Renal cortex interstitium (tissue), 11 donors: ENCODE measurements at regions not wholly inside any gene's neighbourhood (a gene's known extent, or its start where the extent isn't known, plus 50 kb on each side); places are given as distances from the start of the nearest gene placed in this dataset.

Experiments
- DNase-seq, 11 donors: peaks; one replicate each; pipeline ENCODE4 v3.0.0-alpha.2; 2013; ENCODE audit warnings: low read depth in 9 of 11, low spot score in 4 of 11; ENCODE audit errors: extremely low read depth in 1 of 11

DNA sequence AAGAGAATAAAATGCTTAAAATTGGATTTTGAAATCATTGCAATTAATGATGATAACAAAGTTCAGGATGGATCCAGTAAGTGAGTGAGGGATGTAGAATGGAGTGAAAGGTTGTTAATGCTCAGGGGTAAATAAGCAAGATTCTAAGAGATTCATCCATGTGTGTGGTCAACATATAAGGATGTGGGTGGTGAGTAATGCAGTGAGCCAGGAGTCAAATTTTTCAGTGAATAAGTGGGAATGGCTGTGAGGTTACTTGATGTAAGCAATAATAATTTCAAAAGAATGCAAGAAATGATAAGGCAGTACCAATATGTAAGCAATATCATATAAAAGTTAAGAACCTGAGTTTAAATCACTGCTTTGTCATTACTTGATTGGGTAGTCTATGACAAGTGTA is 207.5 kb upstream of the ADGRB3 start:
- no peak for DNase-seq

DNA sequence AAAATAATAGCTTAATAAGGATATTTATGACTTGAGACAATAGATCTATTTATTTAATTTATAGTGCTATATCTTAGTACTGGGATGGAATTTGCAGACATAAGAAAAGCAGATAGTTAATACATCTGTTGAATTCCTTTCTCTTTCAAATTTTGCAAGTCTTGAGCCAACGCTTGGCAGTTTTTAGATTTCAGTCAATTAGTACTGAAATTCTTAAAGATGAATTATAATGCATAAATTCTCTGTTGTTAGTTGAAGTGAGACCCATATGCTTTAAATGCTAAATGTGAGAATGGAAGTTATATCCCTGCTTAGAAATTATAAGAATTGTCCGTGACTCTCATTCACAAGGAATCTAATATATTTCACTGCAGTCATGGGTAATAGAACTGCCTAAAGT is 225.1 kb upstream of the ADGRB3 start:
- DNase-seq: no peak

DNA sequence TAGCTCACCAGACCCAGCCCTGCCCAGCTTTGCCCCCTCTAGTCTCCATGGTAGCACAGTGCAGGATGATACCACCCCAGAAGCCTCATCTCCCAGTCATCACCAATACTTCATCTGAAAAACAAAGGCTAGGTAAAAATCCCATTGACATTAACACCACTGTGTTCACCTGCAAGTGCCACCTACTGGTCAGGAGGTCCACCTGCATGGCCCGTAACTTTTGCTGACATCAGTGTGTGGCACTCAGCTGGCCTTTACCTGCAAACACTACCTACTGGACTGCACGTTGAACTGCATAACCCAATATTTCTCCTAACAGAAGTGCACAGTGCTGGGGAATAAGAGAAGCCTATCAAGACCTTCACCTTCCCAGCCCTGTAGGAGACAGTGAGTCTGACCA is 234.7 kb upstream of the ADGRB3 start:
- DNase-seq: no peak

DNA sequence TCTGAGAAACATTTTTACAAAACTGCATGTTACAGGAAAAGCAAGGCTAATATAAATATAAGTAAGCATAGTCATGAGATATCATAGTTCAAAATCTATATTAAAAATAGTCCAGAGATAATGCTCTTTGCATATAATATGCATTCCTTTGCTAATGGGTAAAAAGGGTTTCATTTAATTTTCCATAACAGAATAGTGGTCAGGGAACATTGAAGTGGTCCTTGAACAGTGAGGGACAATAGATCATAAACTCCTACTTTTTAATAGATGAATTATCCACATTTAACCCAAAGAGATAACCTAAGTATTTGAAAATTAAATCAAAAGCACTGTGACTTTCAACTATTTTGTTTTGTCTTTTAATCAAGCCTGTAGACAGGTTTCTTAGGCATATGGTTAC is 243.1 kb upstream of the ADGRB3 start:
- DNase-seq: no peak

DNA sequence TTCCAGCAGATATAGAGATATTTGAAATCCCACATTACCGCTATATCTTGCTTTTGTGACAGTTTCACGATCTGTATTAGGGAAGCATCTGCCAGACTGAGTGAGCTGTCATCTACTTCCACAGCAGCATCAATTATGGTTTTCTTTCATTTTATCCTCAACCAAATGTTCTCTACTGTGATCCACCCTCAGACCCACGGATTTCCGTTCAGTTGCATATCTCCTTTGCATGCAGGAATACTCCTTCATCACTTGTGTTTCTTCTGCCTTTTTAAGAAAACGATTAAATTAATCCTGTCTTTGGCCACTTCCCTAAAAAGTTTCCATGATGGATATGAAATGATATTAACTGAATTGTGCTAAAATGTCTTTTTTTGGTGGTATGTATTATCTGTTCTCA is 262.1 kb upstream of the ADGRB3 start:
- DNase-seq: no peak

DNA sequence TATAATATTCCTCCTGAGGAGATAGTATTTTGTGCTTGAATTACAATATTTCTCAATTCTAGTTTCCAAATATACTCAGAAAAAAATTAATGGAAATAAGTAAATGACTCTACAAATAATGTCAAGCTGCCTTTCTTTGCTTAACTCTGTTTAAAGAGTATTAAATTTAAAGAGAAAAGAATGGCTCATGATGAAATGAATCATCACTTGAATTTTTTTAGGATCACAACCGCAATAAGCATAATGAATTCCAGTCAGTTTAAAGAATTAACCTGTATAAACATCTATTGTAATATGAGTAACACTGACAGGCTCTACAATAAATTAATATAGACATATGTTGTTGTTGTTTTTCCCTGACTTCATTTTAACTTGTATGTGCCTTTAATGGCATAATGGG is 266.2 kb upstream of the ADGRB3 start:
- no peak for DNase-seq

DNA sequence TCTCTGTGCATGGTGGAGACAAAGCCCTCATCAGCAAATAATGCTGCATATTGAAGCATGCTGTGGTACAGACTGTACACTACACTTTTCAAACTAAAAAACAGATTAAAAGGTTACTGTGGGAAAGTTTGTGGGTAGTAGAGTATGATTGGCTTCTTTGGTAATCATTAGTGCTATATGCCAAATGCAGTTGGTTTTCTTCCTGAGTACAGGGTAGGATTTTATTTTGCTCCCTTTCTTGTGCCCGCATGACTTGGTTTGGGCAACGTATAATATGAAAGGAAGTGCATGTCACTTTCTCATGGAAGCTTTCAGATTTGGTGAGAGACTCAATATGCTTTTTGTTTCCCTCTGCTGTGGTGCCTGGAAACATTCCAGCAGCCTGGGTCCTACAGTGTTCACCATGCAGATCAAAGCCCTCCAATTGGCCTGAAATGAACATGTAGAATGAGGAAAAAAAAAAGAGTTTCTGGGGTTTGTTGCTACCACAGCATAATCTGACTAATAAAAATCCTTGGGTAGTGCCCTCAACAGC is 270.7 kb upstream of the ADGRB3 start:
- DNase-seq: no peak

DNA sequence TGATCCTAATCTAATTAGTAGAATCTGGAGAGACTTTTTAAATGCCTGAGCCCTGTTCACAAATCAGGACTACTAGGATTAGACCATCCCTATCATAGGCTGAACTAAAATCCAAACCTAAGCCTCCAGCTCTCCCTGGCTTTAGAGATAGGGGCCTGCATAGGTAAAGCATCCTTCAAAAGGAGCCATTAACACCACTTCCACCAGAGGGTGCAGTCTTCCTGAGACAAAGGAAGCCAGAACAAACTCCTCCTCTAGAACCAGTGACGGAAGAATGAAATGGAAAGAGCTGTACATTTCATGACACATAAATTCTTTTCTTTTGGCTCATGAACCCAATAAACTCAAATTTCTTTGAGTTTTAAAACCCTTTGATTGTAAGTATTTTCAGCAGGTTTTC is 291.2 kb upstream of the ADGRB3 start:
- peak in 5 of 11 donors; percentile 1 to 18 (median 5) for DNase-seq

DNA sequence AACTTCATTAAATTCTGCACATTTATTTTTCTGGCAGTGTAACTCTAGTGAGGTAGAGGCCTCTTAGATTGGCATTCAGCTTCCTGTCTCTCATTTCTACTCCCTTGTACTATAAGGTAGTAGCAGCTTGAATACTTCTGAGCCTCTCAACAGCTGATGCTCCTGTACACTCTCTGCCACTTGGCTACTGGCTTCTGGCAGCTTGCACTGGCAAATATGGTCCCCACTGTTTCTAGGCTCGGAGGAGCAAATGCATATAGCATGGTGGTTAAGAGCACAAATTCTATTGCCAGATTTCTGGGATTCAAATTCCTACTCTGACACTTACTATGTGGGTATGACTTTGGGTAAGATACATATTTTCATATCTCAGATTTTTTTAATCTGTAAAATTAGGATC is 292.8 kb upstream of the ADGRB3 start:
- no peak for DNase-seq

DNA sequence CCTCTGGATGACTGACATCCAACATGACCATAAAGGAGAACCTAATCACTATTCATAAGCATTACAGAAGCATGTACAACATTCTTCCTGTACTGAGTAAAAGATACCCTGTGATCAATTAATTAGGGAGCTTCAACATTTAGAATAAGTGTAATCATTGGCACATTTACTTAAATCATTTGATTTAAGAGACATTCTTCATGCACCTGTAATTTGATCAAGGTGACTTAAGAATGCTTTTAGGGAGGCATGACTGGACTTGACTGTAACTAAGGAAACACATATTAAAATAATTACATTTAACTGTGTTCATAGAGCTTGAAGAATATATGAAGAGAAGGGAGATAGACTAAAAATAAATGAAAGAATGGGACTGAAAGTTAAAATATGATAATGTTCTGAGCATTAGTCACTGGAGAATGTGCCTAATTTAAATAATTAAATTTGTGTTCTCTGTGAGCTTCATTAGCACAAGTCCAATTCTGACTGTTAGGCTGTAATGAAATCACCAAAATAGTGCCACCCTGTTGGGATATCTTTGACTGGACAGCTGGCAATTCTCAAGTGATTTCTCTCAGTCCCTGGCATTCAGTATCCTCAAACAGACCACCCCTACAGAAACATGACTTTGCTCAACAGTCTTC is 295.5 kb upstream of the ADGRB3 start:
- DNase-seq: no peak

DNA sequence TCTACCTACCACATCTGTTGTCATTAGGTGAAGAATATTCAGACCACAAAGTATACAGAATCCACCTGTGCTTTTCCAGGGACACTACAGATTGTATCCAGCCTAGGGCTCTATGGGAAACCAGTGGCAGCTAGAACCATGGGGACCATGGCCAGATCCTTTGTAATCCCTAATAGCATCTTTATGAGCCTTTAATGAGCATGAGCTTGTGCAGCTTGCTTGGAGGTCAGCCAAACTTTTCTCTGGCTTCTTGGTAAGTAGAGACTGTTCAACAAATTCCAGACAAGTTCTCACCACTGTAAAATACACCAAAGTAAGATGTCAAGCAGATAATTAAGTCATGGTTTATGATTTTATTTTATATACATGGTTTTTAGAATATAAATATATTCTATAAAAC is 301.6 kb upstream of the ADGRB3 start:
- DNase-seq: peak in 3 of 11 donors; percentile 5 to 6 (median 5)

DNA sequence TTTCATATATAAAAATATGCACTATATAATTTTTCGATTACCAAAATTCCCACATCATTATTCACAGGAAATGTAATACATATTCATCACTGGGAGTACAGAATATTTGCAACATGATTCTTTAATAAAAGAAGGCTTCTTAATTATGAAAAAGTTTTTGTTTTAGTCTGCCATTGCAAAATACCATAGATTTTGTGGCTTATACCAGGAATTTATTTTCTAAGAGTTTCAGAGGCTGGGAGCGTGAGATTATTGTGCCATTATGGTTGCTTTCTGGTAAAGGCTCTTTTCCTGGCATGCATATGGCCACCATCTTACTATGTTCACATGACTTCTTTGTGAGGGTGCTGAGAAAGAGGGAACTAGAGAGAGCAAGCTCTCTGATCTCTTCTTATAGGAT is 306.9 kb upstream of the ADGRB3 start:
- DNase-seq: no peak

DNA sequence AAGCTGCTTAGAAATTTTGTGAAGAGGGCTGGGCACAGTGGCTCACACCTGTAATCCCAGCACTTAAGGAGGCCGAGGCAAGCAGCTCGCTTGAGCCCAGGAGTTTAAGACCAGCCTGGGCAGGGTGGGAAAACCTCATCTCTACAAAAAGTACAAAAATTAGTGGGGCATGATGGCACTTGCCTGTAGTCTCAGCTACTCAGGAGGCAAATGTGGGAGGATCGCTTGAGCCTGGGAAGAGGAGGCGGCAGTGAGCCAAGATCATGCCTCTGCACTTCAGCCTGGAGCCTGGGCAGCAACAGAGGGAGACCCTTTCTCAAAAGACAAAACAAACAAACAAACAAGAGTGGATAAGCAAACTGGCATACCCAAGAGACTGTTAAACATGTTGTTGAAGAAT is 308.3 kb upstream of the ADGRB3 start:
- no peak for DNase-seq

DNA sequence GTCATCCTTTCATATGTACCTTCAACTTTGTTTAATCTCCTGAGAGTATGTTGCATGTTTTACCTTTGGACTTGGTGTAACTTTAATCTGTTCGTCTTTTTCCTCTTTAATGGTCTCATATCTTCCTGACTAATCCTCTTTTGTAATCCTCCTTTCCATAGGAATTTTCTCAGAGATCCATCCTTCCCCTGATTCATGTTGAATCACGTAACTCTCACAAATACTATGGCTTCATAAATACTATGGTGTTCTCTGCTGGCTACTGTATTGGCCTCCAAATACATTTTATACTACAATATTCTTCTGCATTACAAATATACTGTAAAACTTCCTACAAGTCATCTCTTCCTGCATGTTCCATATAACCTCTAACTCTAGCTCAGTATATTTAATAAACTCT is 317.7 kb upstream of the ADGRB3 start:
- no peak for DNase-seq

DNA sequence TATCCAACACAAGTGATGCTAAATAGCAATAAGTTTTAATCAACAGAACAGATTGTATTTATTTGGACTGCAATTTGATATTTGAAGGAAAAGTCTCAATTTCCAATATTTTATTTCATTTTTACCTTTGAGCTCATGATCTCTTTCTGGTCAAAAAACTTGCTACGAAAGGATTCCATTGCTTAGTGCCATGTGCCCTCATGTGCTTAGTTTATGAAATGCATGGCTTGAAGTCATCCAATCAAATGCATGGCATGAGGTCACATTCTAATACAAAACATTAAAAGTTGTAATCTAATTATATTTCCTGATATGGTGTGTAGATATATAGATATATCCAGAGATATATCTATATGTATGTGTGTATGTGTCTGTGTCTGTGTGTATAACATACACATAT is 321.2 kb upstream of the ADGRB3 start:
- DNase-seq: no peak

DNA sequence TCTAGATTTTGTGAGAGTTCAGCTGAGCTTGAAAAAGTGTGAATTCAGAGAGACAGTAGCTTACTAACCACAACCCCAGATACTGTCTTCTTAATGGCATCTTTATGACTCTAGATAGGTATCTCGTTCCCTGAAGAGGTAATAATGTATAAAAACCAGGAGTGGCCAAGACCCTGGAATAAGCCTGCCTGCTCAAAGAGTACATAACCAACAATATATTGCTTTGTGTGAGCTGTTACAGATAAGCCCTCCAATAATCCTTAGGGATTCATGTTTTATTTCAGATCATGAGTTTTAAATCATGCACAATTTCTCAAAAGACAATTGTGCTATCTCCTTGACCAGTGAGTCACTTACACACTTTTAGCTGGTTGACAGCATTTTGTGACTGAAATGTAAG is 327.8 kb upstream of the ADGRB3 start:
- DNase-seq: no peak

DNA sequence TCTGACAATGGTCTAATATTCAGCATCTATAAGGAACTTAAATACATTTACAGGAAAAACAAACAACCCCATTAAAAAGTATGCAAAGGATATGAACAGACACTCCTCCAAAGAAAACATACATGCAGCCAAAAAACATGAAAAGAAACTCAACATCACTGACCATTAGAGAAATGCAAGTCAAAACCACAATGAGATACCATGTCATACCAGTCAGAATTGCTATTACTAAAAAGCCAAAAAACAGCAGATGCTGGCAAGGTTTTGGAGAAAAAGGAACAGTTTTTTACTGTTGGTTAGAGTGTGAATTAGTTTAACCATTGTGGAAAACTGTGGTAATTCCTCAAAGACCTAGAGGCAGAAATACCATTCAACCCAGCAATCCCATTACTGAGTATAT is 339.0 kb upstream of the ADGRB3 start:
- no peak for DNase-seq

DNA sequence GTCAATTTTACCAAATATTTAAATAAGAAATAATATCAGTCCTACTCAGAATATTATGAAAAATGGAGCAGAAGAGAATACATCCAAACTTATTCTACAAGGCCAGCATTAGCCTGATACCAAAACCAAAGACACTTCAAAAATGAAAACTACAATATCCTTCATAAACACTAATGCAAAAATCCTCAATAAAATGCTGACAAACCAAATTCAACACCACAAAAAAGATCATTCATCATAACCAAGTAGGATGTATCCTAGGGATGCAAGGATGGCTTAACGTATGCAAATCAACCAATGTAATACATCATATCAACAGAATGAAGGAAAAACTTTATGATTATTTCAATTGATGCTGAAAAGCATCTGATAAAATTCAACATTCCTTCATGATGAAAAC is 352.4 kb upstream of the ADGRB3 start:
- no peak for DNase-seq

DNA sequence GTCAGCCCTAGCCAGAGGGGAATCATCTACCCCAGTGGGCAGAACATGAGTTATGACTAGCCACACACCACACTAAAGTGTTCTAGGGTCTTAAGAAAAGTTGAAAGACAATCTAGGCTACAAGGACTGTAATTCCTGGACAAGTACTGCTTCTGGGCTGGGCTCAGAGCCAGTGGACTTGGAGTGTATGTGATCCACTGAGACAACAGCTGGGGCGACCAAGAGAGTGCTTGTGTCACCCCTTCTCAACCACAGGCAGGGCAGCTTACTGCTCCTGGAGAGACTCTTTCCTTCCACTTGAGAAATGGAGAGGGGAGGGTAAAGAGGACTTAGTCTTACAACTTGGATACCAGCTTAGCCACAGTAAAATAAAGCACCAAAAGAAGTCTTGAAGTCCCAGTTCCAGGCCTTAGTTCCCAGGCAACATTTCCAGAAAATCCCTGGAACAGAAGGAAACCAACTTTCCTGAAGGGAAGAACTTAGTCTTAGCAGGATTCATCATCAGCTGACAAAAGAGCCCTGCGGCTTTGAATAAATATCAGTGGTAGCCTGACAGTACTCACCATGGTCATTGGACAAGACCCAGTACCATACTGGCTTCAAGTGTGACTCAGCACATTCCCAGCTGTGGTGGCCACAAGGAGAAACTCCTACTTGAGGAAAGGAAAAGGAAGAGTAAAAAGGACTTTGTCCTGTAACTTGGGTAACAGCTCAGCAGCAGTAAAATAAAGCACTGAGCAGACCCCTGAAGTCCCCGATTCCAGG is 355.1 kb upstream of the ADGRB3 start:
- DNase-seq: no peak

DNA sequence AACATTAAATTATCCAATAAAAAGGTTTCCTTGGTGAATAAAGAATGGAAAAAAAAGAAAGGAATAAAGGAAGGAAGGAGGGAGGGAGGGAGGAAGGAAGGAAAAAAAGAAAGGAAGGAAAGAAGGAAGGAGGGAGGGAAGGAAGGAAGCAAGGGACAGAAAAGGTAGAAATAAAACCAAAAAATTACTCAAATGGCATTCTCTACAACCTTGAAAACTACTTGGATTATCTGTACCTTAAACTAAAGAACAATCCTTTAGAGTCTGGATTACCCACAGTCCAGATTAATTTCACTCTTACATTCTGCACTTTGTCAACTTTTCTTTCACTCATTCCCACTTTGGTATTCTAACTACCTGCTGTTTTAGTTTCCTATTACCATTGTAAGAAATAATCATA is 361.8 kb upstream of the ADGRB3 start:
- no peak for DNase-seq

DNA sequence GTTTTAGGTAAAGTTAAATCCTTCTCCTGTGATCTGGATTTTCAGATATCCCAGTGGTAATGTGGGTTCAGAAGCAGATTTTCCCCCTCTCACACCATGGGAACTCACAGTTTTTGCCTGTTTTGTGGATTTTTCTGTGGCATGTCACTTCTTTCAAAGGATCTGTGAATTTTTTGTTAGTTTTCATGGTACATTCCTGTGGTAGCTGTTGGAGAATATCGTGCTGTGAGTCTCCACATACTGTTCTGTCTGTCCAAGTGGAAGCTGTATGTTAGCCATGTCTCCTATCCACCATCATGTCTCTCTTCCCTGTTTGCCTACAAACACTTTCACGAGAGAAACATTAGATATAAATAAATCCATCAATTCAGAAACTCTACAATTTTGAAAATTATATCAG is 378.7 kb upstream of the ADGRB3 start:
- no peak for DNase-seq
